Colonic mucosa (tissue), 4 donors: ENCODE measurements at regions not wholly inside any gene's neighbourhood (a gene's known extent, or its start where the extent isn't known, plus 50 kb on each side); places are given as distances from the start of the nearest gene placed in this dataset.
"Not testable (repeated sequence)": the region's sequence is repeated elsewhere in the genome, so short reads cannot be mapped to it uniquely, and the experiment has no call there.

Experiments
- DNase-seq: peaks from one replicate; pipeline ENCODE4 v3.0.0-alpha.2; 2020
- H3K27ac ChIP-seq: fragments of 200-600 bp; one replicate; pipeline ENCODE4 v1.8.0; 2021
- H3K27me3 ChIP-seq: fragments of 200-600 bp; one replicate; pipeline ENCODE4 v1.8.0; 2021
- H3K36me3 ChIP-seq: fragments of 200-600 bp; one replicate; pipeline ENCODE4 v1.8.0; 2021
- H3K4me1 ChIP-seq: fragments of 200-600 bp; one replicate; pipeline ENCODE4 v1.8.0; 2021; ENCODE audit warnings: mild to moderate bottlenecking
- H3K4me3 ChIP-seq: fragments of 200-600 bp; one replicate; pipeline ENCODE4 v1.8.0; 2021
- H3K9ac ChIP-seq, 2 donors: one replicate each; pipeline ENCODE4 v1.7.0; 2013; ENCODE audit warnings: control low read depth in 2 of 2, low read depth in 2 of 2, low read length in 2 of 2
- H3K9me3 ChIP-seq: fragments of 200-600 bp; one replicate; pipeline ENCODE4 v1.8.0; 2021
- intact Hi-C: fragments of 100-400 bp; cut with DNase I; formaldehyde crosslinking; loops from one replicate; pipeline ENCODE4 v1.14.1; 2022
- TF ChIP-seq, protein P1 (sequence below): fragments of 200-600 bp; IDR thresholded peaks from one replicate; pipeline ENCODE4 v1.8.0; 2022; ENCODE audit warnings: antibody characterized with exemption, mild to moderate bottlenecking
- donor health status: healthy.
- donor health status: DM: no; HTN: no; CAD: no.
- donor health status: DM: no; HTN: no; CAD: no.

DNA sequence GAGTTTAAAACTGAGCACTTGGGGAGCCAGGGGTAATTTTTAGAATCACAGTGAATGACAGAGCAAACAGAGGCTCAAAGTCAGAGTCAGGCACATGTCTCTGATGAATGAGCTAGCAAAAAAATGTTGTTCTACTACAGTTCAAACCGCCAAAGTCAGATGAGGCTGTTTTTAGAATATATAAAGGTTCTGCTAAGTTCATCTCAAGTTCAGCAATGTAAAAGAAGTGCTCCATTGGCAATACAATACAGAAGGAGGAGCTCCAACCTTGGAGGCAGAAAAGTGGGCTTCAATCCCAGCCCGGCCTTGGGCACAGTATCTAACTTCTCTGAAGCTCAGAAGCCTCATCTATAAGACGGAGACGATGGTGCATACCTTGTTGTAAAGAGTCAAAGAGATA, 70.1 kb upstream of the IPO5 start:
- TF ChIP-seq, protein P1, sequence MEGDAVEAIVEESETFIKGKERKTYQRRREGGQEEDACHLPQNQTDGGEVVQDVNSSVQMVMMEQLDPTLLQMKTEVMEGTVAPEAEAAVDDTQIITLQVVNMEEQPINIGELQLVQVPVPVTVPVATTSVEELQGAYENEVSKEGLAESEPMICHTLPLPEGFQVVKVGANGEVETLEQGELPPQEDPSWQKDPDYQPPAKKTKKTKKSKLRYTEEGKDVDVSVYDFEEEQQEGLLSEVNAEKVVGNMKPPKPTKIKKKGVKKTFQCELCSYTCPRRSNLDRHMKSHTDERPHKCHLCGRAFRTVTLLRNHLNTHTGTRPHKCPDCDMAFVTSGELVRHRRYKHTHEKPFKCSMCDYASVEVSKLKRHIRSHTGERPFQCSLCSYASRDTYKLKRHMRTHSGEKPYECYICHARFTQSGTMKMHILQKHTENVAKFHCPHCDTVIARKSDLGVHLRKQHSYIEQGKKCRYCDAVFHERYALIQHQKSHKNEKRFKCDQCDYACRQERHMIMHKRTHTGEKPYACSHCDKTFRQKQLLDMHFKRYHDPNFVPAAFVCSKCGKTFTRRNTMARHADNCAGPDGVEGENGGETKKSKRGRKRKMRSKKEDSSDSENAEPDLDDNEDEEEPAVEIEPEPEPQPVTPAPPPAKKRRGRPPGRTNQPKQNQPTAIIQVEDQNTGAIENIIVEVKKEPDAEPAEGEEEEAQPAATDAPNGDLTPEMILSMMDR = no peak
- Histone ChIP-seq H3K36me3 (no peaks in the 10 kb centered on the region), H3K27me3 (no peaks in the 10 kb centered on the region), H3K4me3 (no peak overlapping the region), H3K9me3 (no peaks in the 10 kb centered on the region), H3K27ac (no peak overlapping the region), H3K4me1 (no peaks in the 10 kb centered on the region), H3K9ac (no peak overlapping the region)
- no peak for DNase-seq
- intact Hi-C loops = no loop called here

DNA sequence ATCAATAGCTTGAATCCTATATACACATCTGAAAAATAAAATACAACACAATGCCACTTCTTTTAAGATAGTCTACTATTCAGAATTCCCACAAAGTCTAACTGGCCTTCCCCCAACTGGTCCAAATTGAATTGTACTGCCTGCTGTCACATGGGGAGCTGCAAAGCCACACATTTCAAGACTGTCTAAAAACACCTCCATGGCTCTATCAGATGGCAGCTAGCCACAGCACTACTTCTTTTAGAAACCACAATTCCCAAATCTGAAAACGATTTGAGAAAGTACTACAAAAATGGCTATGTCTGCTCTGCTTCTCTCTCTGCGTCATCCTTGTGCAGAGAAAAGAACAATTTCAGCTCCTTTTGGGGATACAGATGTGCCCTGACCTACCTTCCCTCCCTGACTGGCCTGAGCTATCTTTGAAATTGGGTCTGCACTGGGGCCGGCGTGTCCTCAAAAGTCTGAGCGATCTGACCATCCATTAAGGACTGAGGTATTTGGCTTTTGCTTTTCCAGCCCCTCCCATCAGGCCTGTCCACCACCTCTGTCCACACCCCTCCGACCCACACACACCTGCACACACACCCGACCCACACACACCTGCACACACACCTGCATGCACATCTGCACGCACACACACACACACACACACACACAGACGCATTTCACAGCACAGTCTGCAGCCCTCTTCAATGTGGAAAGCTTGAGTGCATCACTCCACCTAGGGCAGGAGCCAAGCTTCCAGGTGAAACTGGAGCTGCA, 68.6 kb upstream of the IPO5 start:
- H3K4me1 ChIP-seq = no peaks in the 10 kb centered on the region
- H3K36me3 ChIP-seq = no peaks in the 10 kb centered on the region
- H3K9me3 ChIP-seq = no peaks in the 10 kb centered on the region
- H3K27ac ChIP-seq = no peak overlapping the region
- intact Hi-C loops = no loop called here
- TF ChIP-seq, protein P1 = no peak
- no peak overlapping the region for H3K9ac ChIP-seq
- H3K4me3 ChIP-seq = no peak overlapping the region
- DNase-seq = no peak
- H3K27me3 ChIP-seq = no peaks in the 10 kb centered on the region

DNA sequence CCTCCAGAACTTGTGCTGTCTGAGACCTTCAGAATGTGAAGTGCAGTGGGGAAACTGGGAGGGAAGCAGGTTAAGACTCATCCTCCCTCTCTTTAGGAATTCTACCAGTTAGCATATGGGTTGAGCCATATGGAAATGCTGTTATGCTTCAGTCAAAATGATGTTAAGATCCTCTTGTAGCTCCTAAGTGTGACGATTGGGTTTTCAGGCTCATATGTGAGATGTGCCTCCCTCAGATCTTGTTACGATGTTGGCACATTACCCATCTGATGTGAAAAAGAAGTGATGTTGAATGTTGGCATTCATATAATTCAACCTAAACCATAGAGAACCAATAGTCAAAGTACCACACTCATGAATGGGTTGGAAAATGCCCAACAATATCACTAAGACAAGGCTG, 67.8 kb upstream of the IPO5 start:
- H3K36me3 ChIP-seq = no peaks in the 10 kb centered on the region
- TF ChIP-seq, protein P1 = no peak
- no peak for DNase-seq
- H3K9me3 ChIP-seq = no peaks in the 10 kb centered on the region
- H3K4me3 ChIP-seq = no peak overlapping the region
- H3K27me3 ChIP-seq = no peaks in the 10 kb centered on the region
- H3K4me1 ChIP-seq = no peaks in the 10 kb centered on the region
- intact Hi-C loops = no loop called here
- no peak overlapping the region for H3K9ac ChIP-seq
- H3K27ac ChIP-seq = no peak overlapping the region

DNA sequence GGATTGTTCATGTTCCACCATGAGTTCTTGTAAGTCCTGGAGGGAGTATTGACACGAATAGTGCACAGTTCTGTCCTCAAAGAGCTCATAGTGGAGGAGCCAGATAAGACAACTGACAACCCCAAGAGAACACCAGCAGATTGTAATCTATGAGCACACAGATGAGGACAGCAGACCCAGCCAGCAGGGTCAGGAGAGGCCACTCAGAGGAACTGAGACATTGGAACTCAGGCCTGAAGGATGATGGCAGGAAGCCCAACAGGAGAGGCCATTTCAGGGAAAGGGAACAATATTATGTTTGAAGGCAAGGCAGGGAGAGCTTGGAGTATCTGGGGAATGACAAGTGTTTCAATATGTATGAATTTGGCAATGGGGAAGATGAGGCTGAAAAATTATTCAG, 63.7 kb upstream of the IPO5 start:
- Histone ChIP-seq H3K36me3 (no peaks in the 10 kb centered on the region), H3K9me3 (no peaks in the 10 kb centered on the region), H3K27me3 (no peaks in the 10 kb centered on the region), H3K9ac (no peak overlapping the region), H3K27ac (no peak overlapping the region), H3K4me1 (no peaks in the 10 kb centered on the region), H3K4me3 (no peak overlapping the region)
- TF ChIP-seq, protein P1 = no peak
- DNase-seq = no peak
- intact Hi-C loops = no loop called here

GRCh38 chr13:97890573-97890972, 62.9 kb upstream of the IPO5 start:
- Histone ChIP-seq H3K27ac (no peak overlapping the region), H3K9ac (no peak overlapping the region), H3K36me3 (no peaks in the 10 kb centered on the region), H3K4me3 (no peak overlapping the region), H3K27me3 (no peaks in the 10 kb centered on the region), H3K4me1 (no peaks in the 10 kb centered on the region), H3K9me3 (no peaks in the 10 kb centered on the region)
- DNase-seq = no peak
- intact Hi-C loops = no loop called here
- TF ChIP-seq, protein P1 = no peak

GRCh38 chr13:97891964-97892363, 61.5 kb upstream of the IPO5 start:
- H3K9ac ChIP-seq, H3K27ac ChIP-seq, H3K9me3 ChIP-seq, H3K4me3 ChIP-seq, H3K27me3 ChIP-seq, DNase-seq, H3K36me3 ChIP-seq, intact Hi-C loops, H3K4me1 ChIP-seq: not testable (repeated sequence)
